ENCODE measurements at regions not wholly inside any gene's neighbourhood (a gene's known extent, or its start where the extent isn't known, plus 50 kb on each side); places are given as distances from the start of the nearest gene placed in this dataset.

GRCh38 chr12:34210689-34211530, 188.6 kb downstream of the ALG10 start:
- intact Hi-C loops (cut with DNase I; ENCODE audit: low total_unique reads) (no loop called here), in situ Hi-C loops (cut with MboI; ENCODE audit: low pct_ligation_motif_present in 1 of 4, low pct_unique_long_range_greater_than_20kb in 1 of 4, low sequenced_read_pairs in 3 of 4) (loop anchor here in 2 of 4 donors (10.0 to 25.0 kb wide), 2 partner anchors 86 to 99 kb away; no protein-coding TSS in a partner anchor)
- H3K9me3 ChIP-seq: no peaks in the 10 kb centered on the region
- no peak overlapping the region for H3K27ac ChIP-seq
- TF ChIP-seq EP300 (IDR thresholded peaks at IDR 0.05; ENCODE audit: low read depth) (no peak), POLR2A (IDR thresholded peaks at IDR 0.05) (no peak), POLR2AphosphoS5 (IDR thresholded peaks at IDR 0.05) (no peak)
- TF ChIP-seq, protein P1, sequence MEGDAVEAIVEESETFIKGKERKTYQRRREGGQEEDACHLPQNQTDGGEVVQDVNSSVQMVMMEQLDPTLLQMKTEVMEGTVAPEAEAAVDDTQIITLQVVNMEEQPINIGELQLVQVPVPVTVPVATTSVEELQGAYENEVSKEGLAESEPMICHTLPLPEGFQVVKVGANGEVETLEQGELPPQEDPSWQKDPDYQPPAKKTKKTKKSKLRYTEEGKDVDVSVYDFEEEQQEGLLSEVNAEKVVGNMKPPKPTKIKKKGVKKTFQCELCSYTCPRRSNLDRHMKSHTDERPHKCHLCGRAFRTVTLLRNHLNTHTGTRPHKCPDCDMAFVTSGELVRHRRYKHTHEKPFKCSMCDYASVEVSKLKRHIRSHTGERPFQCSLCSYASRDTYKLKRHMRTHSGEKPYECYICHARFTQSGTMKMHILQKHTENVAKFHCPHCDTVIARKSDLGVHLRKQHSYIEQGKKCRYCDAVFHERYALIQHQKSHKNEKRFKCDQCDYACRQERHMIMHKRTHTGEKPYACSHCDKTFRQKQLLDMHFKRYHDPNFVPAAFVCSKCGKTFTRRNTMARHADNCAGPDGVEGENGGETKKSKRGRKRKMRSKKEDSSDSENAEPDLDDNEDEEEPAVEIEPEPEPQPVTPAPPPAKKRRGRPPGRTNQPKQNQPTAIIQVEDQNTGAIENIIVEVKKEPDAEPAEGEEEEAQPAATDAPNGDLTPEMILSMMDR (IDR thresholded peaks at IDR 0.05): no peak
- H3K27me3 ChIP-seq: no peaks in the 10 kb centered on the region
- no peak overlapping the region for H3K4me3 ChIP-seq
- WGBS, 2 donors (ENCODE audit: low coverage in 1 of 2): 85 to 88% methylated on average over 9 to 35 of the region's 35 CpGs
- H3K4me1 ChIP-seq: no peaks in the 10 kb centered on the region
- DNase-seq: no peak
- no peaks in the 10 kb centered on the region for H3K36me3 ChIP-seq

- intact Hi-C loops (cut with DNase I; ENCODE audit: low total_unique reads): no loop called here
- 79 to 80% methylated on average over 1 to 6 of the region's 6 CpGs for WGBS, 2 donors (ENCODE audit: low coverage in 1 of 2)
- DNase-seq: no peak
- H3K4me3 ChIP-seq: no peak overlapping the region
- no peak overlapping the region for H3K27ac ChIP-seq
- TF ChIP-seq POLR2A (IDR thresholded peaks at IDR 0.05) (no peak), EP300 (IDR thresholded peaks at IDR 0.05; ENCODE audit: low read depth) (no peak), POLR2AphosphoS5 (IDR thresholded peaks at IDR 0.05) (no peak)
- no peaks in the 10 kb centered on the region for H3K36me3 ChIP-seq
- in situ Hi-C loops (cut with MboI; ENCODE audit: low pct_ligation_motif_present in 1 of 4, low pct_unique_long_range_greater_than_20kb in 1 of 4, low sequenced_read_pairs in 3 of 4): loop anchor here in 2 of 4 donors (10.0 to 25.0 kb wide), 2 partner anchors 88 to 100 kb away; no protein-coding TSS in a partner anchor
- no peaks in the 10 kb centered on the region for H3K9me3 ChIP-seq
- H3K27me3 ChIP-seq: no peaks in the 10 kb centered on the region
- no peaks in the 10 kb centered on the region for H3K4me1 ChIP-seq
These were observed 190.4 kb downstream of the ALG10 start for GRCh38 chr12:34212651-34213050.

DNA sequence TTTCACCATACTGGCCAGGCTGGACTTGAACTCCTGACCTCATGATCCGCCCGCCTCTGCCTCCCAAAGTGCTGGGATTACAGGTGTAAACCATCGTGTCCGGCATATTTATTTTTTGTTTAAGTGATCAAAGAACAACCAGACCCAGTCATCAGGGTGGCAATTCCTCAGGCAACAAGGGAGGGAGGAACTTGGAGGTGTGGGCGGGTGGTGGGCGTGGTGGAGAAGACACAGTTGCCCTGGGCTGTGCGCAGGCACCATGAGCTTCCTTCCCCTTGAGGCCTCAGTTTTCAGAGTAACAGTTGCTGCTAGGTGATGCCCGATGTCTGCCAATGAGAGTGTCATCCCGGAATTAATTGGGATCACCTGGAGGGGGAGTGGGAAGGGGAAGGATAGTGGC, 191.7 kb downstream of the ALG10 start:
- no peak overlapping the region for H3K4me3 ChIP-seq
- DNase-seq: no peak
- no peaks in the 10 kb centered on the region for H3K27me3 ChIP-seq
- no peak overlapping the region for H3K27ac ChIP-seq
- no peaks in the 10 kb centered on the region for H3K9me3 ChIP-seq
- H3K36me3 ChIP-seq: no peaks in the 10 kb centered on the region
- 89% methylated on average over 9 of the region's 9 CpGs; no CpG with 5 or more reads in 1 of the 2 donors for WGBS, 2 donors (ENCODE audit: low coverage in 1 of 2)
- TF ChIP-seq POLR2AphosphoS5 (IDR thresholded peaks at IDR 0.05): no peak
- no peak for TF ChIP-seq EP300 (IDR thresholded peaks at IDR 0.05; ENCODE audit: low read depth)
- no peak for TF ChIP-seq POLR2A (IDR thresholded peaks at IDR 0.05)
- TF ChIP-seq, protein P1 (IDR thresholded peaks at IDR 0.05): no peak
- intact Hi-C loops (cut with DNase I; ENCODE audit: low total_unique reads): no loop called here
- in situ Hi-C loops (cut with MboI; ENCODE audit: low pct_ligation_motif_present in 1 of 4, low pct_unique_long_range_greater_than_20kb in 1 of 4, low sequenced_read_pairs in 3 of 4): loop anchor here in 2 of 4 donors (10.0 to 25.0 kb wide), 2 partner anchors 89 to 102 kb away; no protein-coding TSS in a partner anchor
- H3K4me1 ChIP-seq: peaks cover 0 to 6% (median 0%) of the 10 kb centered on the region in 4 donors

DNA sequence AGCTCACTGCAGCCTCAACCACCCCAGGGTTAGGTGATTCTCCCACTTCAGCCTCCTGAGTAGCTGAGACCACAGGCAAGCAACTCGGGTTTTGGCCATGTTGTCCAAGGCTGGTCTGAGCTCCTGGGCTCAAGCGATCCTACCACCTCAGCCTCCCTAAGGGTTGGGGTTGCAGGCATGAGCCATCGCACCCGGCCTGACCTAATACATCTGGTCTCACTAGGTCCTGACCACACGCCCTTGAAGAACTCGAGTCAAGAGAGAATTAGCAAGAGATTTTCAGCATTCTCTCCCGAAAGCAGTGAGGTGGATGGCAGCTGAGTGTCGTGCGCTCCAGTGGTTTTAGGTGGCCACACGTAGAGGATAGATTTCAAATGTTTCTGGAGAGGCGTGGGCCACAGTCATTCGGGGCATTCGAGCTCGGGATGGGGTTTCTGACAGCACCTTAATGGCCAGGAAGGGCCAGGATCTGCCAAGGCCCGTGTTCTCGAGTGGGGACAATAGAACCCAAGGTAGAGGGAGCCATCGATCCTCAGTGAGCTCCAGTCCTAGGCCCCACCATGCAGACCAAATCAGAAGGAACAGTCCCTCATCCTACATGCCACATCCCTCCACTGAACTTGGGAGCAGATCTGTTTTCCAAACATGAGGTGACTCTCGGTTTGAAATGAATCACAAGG, 193.1 kb downstream of the ALG10 start:
- no peak overlapping the region for H3K27ac ChIP-seq
- intact Hi-C loops (cut with DNase I; ENCODE audit: low total_unique reads): loop anchor here (5.0 kb wide), 1 partner anchor 88 kb away; no protein-coding TSS in a partner anchor
- H3K36me3 ChIP-seq: no peaks in the 10 kb centered on the region
- WGBS, 2 donors (ENCODE audit: low coverage in 1 of 2): 88% methylated on average over 8 to 18 of the region's 18 CpGs
- TF ChIP-seq POLR2A (IDR thresholded peaks at IDR 0.05) (no peak), POLR2AphosphoS5 (IDR thresholded peaks at IDR 0.05) (no peak), EP300 (IDR thresholded peaks at IDR 0.05; ENCODE audit: low read depth) (no peak)
- TF ChIP-seq, protein P1 (IDR thresholded peaks at IDR 0.05): no peak
- in situ Hi-C loops (cut with MboI; ENCODE audit: low pct_ligation_motif_present in 1 of 4, low pct_unique_long_range_greater_than_20kb in 1 of 4, low sequenced_read_pairs in 3 of 4): loop anchor here in 2 of 4 donors (10.0 to 25.0 kb wide), 2 partner anchors 91 to 103 kb away; no protein-coding TSS in a partner anchor
- peaks cover 0 to 6% (median 0%) of the 10 kb centered on the region in 4 donors for H3K4me1 ChIP-seq
- no peaks in the 10 kb centered on the region for H3K27me3 ChIP-seq
- DNase-seq: no peak
- no peak overlapping the region for H3K4me3 ChIP-seq
- no peaks in the 10 kb centered on the region for H3K9me3 ChIP-seq
